GM12878 (cell line): ENCODE measurements at regions not wholly inside any gene's neighbourhood (a gene's known extent, or its start where the extent isn't known, plus 50 kb on each side); places are given as distances from the start of the nearest gene placed in this dataset.

Source experiments
- ASH2L ChIP-seq: fragments of 300-600, 200-600 bp; sonication (generic); IDR thresholded peaks from 2 replicates; pipeline ENCODE4 v1.6.1; 2017; ENCODE audit warnings: low read depth, mild to moderate bottlenecking, borderline replicate concordance
- CEBPB ChIP-seq, 2 experiments: fragments of 150-350 bp in 1 of 2; IDR thresholded peaks; 2 replicates each; pipeline ENCODE4 v1.6.1; 2012 to 2014; ENCODE audit warnings: low read depth in 2 of 2, low read length in 2 of 2, borderline replicate concordance in 1 of 2, inconsistent platforms in 1 of 2
- CHD4 ChIP-seq: fragments of 200-600 bp; sonication (generic); IDR thresholded peaks from 2 replicates; pipeline ENCODE4 v1.6.1; 2016; ENCODE audit warnings: mild to moderate bottlenecking
- HDAC2 ChIP-seq: fragments of 200-600 bp; sonication (generic); IDR thresholded peaks from 2 replicates; pipeline ENCODE4 v1.6.1; 2017
- IKZF2 ChIP-seq, 2 experiments: fragments of 450-650 bp; IDR thresholded peaks; 2 replicates each; pipeline ENCODE4 v1.6.1; 2017; ENCODE audit warnings: mild to moderate bottlenecking in 2 of 2, moderate library complexity in 2 of 2
- SMARCA5 ChIP-seq: fragments of 450-650 bp; IDR thresholded peaks from 2 replicates; pipeline ENCODE4 v1.6.1; 2017; ENCODE audit warnings: mild to moderate bottlenecking
- SREBF2 ChIP-seq: IDR thresholded peaks from 2 replicates; pipeline ENCODE4 v1.6.1; 2012; ENCODE audit warnings: mild to moderate bottlenecking, low read length
- SRF ChIP-seq, 2 experiments: IDR thresholded peaks; 2 replicates each; pipeline ENCODE4 v1.6.1; 2011; ENCODE audit warnings: low read depth in 2 of 2, low read length in 2 of 2, mild to moderate bottlenecking in 1 of 2, moderate library complexity in 1 of 2
- TBL1XR1 ChIP-seq: IDR thresholded peaks from 2 replicates; pipeline ENCODE4 v1.6.1; 2012; ENCODE audit warnings: low read depth, low read length, improper control_type of control experiment
- TCF12 ChIP-seq: IDR thresholded peaks from 2 replicates; pipeline ENCODE4 v1.6.1; 2011; ENCODE audit warnings: low read depth, mild to moderate bottlenecking, low read length
- TF ChIP-seq, protein P1 (sequence below), 3 experiments: IDR thresholded peaks in 2 of 3; conservative IDR thresholded peaks in 1 of 3; 2 replicates each; pipeline ENCODE4 v1.5.1; 2011; ENCODE audit warnings: low read depth in 3 of 3, low read length in 3 of 3, mild to moderate bottlenecking in 3 of 3, control low read depth in 2 of 3, moderate library complexity in 2 of 3, inconsistent platforms in 1 of 3, mixed read lengths in 1 of 3; ENCODE audit not compliant: control insufficient read depth in 2 of 3, insufficient read depth in 1 of 3; ENCODE audit errors: extremely low read depth in 1 of 3

DNA sequence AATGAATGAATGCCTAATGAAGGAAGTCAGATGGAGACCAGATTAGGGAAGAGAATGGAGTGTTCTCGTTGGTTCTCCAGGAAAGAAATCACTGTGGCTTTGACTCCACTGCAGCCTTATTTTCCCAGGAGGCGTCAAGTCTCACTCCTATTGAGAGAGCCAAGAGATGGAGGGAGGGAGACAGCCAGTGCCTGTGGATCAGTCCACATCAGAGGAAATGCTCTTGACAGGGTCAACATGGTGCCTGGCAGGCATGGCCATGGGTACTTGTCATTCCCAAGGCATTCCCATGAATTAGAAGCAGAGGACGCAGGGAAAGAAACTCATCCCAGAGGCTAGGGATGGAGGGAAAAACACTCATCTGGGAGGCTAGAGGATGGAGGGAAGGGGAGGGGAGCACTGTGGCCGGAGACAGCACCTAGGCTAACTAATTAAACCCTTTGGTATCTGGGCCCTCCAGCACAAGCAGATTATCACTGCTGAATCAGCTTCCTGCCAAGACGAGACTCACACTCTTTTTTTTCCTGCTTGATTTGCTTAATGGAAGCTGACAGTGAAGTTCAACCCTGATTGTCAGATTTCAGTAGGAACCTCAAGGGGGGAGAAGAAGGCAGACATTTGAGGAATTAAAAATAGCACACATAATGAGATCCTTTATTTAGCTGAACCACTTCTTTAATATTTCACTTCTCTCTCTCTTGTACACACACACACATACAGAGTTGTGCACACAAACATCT is 1233.2 kb upstream of the AUTS2 start:
- TF ChIP-seq, protein P1, sequence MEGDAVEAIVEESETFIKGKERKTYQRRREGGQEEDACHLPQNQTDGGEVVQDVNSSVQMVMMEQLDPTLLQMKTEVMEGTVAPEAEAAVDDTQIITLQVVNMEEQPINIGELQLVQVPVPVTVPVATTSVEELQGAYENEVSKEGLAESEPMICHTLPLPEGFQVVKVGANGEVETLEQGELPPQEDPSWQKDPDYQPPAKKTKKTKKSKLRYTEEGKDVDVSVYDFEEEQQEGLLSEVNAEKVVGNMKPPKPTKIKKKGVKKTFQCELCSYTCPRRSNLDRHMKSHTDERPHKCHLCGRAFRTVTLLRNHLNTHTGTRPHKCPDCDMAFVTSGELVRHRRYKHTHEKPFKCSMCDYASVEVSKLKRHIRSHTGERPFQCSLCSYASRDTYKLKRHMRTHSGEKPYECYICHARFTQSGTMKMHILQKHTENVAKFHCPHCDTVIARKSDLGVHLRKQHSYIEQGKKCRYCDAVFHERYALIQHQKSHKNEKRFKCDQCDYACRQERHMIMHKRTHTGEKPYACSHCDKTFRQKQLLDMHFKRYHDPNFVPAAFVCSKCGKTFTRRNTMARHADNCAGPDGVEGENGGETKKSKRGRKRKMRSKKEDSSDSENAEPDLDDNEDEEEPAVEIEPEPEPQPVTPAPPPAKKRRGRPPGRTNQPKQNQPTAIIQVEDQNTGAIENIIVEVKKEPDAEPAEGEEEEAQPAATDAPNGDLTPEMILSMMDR (IDR thresholded peaks at IDR 0.05 in 2 of 3, conservative IDR thresholded peaks at IDR 0.05 in 1 of 3; ENCODE audit: control insufficient read depth in 2 of 3, extremely low read depth in 1 of 3, insufficient read depth in 1 of 3, low read depth in 3 of 3, low read length in 3 of 3), result no peak
- no peak for TF ChIP-seq CEBPB (IDR thresholded peaks at IDR 0.05; ENCODE audit: borderline replicate concordance in 1 of 2, low read depth in 2 of 2, low read length in 2 of 2)
- TF ChIP-seq SRF (IDR thresholded peaks at IDR 0.05; ENCODE audit: low read depth in 2 of 2, low read length in 2 of 2), result no peak
- no peak for TF ChIP-seq SREBF2
- TF ChIP-seq IKZF2 (IDR thresholded peaks at IDR 0.05), result no peak
- no peak for TF ChIP-seq CHD4
- no peak for TF ChIP-seq ASH2L
- TF ChIP-seq TBL1XR1, result no peak
- no peak for TF ChIP-seq SMARCA5
- no peak for TF ChIP-seq TCF12
- TF ChIP-seq HDAC2, result no peak
